ENCODE measurements at regions not wholly inside any gene's neighbourhood (a gene's known extent, or its start where the extent isn't known, plus 50 kb on each side); places are given as distances from the start of the nearest gene placed in this dataset.

DNA sequence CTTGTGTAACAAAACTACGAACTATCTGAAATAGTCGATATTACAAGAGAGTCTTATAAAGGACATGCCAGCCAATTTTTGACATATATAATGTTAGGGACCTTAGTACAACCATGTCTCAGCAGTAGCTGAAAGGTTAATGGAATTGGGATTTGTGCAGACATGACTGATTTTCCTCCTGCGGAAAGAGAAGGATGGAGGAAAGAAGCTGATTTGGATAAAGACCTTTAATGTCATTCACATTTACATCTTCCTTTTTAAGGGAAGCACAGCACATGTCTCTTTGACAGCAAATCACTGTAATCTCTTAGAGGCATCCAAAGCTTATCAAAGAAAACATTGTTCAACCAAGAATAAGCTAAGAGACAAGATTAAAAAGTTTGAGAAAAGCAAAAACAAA lies 1976.2 kb upstream of the IGFBP7 start:
- DNase-seq (ENCODE audit: low spot score), result no peak

DNA sequence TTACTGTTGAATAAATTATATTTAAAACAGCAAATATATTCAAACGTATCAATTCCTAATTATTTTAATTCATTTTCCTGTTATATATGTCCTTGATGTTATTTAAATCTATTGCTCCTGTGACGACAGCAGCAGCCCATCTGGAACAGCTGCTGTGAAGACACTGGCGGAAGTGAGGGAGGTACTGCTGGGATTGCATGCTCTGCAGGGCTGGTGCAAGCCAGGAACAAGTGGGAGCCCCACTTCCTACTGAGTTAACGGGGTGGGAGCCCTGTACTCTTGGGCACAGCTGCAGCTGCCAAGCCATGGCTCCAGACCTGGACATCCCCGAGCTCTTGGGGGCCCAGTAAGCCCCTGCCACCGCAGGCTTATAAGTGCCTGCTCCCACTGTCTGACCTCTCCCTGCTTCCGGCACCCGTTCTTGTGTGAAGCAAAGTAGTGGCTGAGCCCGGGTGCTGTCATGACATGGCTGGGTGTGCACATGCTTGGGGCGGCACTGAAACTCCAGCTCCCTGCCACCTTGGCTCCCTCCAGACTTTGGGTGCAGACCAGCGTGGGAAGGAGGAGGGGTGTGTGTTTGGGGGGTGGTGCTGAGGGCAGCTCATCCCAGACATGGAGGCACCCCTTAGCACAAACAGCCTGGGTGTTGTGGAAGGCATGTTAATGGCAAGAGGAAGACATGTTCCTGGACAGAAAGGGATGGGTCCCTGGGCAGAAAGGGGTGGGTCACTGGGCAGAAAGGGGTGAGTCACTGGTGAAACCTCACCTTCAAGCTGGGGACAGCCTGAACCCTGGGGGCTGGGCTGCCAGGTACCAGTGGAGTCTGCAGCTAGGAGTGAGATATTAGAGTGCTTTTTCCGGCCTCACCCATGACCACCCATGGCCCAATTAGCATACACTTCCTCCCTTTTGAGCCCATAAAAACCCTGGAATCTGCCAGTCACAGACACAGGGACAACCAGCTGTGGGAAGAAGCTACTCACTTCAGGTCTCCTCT lies 1981.3 kb upstream of the IGFBP7 start:
- DNase-seq (ENCODE audit: low spot score), result no peak

- DNase-seq (ENCODE audit: low spot score), result no peak
Measured at GRCh38 chr4:59094505-59094904, 1984.3 kb upstream of the IGFBP7 start.

- DNase-seq (ENCODE audit: low spot score), result no peak
Measured at GRCh38 chr4:59102311-59102710, 1992.1 kb upstream of the IGFBP7 start.

- DNase-seq (ENCODE audit: low spot score), result no peak
Measured at GRCh38 chr4:59120287-59120814, 2010.2 kb upstream of the IGFBP7 start.

GRCh38 chr4:59122626-59123025 lies 2012.4 kb upstream of the IGFBP7 start:
- DNase-seq (ENCODE audit: low spot score), result no peak

DNA sequence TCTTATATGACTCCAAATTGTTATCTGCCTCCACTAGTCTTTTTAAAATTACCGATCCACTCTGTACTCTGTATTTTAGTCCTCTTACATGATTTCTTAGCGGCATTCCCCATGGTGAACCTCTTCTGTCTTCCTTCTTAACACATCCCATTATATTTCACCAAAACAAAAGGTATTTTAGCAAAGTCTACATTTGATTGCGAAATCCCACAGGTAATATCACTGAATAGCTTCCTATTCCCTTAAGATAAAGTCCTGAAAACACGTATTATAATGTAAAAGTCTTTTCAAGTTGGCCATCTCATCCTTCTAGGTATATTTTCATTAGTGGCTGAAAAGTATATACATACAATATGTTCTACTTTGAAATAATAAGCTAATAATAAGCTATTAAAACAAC lies 2016.0 kb upstream of the IGFBP7 start:
- DNase-seq (ENCODE audit: low spot score), result no peak

- no peak for DNase-seq (ENCODE audit: low spot score)
Measured at GRCh38 chr4:59127006-59127405, 2016.8 kb upstream of the IGFBP7 start.

- no peak for DNase-seq (ENCODE audit: low spot score)
Measured at GRCh38 chr4:59127743-59128142, 2017.6 kb upstream of the IGFBP7 start.

GRCh38 chr4:59135248-59135985 lies 2025.2 kb upstream of the IGFBP7 start:
- DNase-seq (ENCODE audit: low spot score), result no peak

- no peak for DNase-seq (ENCODE audit: low spot score)
Measured at GRCh38 chr4:59161249-59161648, 2038.9 kb upstream of the ADGRL3 start.

DNA sequence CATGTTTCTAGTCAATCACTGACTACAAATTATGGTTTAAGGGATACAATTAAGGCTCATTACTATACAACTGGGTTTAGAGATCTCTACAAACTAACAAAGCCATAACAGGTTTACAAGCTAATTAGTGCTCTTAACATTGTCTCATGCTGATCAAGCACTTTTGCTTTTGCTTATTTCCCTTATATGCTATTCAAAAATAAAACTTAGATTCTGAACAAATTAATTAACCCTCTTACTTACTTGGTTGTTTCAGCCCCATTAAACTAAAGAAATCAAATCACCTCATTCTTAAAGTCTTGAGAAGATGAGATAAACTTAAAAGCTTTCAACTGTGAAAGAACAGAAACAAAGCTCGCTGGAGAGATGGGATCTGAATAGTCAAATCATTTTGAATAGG lies 2024.5 kb upstream of the ADGRL3 start:
- no peak for DNase-seq (ENCODE audit: low spot score)

DNA sequence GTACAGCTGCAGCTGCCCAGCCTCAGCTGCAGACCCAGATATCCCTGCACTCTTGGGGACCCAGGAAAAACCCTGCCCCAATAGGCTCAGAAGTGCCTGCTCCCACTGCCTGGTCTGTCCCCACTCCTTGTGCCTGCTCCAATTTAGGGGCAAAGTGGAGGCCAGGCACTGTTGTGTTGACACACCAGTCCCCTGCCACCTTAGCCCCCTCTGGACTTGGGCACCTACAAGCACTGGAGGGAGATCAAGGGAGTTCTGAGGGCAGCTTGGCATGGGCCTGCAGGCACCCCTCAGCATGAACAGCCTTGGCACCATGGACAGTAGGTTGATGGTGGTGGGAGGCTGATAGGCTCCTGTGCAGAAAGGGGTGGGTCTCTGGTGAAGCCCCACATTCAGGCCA lies 2020.8 kb upstream of the ADGRL3 start:
- DNase-seq (ENCODE audit: low spot score), result no peak

DNA sequence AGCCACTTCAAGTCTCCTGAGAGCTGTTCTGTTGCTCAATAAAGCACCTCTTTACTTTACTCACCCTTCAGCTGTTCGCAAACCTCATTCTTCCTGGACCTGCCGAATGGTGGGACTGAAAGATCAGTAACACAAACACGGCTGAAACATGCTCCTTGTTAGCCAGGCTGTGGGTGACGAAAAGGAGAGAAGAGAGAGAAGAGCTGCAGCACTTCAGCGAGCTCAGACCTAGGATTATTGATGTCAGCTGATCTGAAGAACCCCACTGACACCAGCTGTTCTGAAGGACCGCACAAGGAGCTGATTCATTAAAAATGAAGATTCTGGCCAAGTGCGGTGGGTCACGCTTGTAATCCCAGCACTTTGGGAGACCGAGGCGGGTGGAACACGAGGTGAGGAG lies 2020.0 kb upstream of the ADGRL3 start:
- DNase-seq (ENCODE audit: low spot score), result no peak

DNA sequence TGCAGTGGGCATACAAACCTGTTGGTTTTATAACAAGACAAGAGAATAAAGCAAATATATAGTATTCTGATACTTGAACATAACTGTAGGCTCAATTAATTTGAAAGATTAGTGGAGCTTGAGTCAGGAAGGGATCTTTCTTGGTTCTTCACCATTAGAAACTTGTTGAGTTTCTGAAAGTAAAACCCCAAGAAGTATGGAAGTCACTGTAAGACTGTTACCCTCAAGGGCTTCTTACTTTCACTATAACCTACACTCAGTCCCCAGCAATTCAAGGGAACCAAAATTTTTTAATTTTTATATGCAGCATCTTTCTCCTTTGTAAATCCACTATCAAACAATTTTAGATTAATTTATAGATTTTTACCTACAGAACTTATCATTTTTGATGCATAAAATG lies 2019.2 kb upstream of the ADGRL3 start:
- no peak for DNase-seq (ENCODE audit: low spot score)

- DNase-seq (ENCODE audit: low spot score), result no peak
Measured at GRCh38 chr4:59195839-59196238, 2004.3 kb upstream of the ADGRL3 start.

DNA sequence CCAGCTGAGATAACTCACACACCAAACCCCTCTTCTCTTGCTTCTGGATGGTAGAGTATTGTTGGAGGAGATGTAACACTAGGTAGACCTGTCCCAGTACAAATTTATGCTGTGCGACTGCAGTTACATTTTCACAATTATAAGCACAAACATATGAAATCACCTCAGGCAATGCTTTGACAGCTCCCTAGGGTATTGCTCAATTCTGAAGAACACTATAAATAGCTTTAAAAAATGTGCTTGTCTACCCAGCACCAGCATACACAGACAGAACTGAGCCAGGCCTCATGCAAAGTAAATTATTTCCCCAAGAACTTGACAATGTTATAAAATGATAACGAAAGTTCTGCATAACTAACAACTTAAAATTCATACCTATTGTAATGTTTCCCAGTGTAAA lies 1999.1 kb upstream of the ADGRL3 start:
- DNase-seq (ENCODE audit: low spot score), result no peak

GRCh38 chr4:59217910-59218631 lies 1982.1 kb upstream of the ADGRL3 start:
- no peak for DNase-seq (ENCODE audit: low spot score)

DNA sequence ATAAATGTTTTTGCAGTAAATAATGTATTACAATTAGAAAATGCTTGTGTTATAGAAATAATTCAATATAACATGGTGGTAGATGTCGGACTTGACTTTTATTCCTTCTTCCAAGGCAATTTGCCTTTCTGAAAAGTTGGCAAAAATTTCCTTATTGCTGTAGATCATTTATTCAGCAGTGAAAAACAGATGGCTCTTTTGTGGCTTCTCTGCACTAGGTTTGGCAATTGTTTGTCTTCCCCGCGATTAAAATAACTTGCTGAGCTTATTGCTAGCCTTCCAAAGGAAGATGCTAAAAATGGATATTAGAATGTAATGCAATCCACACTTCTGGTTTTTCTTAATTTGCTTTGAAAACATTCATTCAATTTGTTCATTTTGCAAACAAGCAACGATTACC lies 1977.9 kb upstream of the ADGRL3 start:
- DNase-seq (ENCODE audit: low spot score), result no peak

DNA sequence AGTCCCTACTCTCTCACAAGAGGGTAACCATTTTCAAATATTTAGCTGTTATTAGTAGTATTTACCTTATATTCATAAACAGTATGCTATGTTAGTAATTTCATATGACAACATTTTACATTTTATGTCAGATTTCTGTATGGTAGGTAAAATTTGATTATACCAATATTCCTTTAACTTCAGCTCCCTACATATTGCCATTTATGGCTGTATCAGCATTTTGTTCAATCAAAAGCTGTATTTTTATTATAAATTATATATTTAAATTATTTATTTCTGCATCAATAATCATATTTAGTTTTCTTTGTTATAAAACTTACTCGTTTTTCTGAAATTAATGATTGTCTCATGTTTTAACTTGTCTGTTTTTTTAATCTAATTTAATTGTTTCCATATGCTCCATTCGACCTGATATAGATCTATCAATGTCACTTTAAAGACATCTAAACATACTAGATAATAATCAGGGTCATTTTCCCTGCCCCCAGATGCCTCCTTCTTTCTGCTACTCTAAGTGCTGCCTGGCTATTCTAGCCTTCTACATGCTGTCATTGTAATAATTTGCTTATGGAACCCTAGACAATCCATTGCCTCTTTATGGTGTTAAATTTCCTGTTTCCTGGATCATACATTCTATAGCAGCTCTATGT lies 1976.7 kb upstream of the ADGRL3 start:
- DNase-seq (ENCODE audit: low spot score), result no peak

DNA sequence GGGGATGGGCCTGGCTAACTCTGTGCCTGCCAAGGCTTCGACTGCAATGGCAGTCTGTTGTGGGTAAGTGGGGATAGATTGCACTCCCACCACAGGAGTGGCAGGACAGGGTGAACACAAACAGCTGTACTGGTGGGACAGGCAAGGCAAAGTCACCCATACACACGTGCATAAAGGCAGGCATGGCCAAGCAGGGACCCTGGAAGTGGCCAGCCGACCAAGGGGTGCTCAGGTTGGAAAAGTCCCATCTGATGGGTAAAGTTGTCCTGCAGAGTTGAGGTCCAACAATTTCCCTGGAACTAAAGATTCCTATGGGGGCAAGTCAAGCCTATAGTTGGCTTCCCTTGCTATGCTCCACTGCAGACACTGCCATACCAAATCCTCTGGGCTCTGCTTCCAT lies 1961.9 kb upstream of the ADGRL3 start:
- no peak for DNase-seq (ENCODE audit: low spot score)

DNA sequence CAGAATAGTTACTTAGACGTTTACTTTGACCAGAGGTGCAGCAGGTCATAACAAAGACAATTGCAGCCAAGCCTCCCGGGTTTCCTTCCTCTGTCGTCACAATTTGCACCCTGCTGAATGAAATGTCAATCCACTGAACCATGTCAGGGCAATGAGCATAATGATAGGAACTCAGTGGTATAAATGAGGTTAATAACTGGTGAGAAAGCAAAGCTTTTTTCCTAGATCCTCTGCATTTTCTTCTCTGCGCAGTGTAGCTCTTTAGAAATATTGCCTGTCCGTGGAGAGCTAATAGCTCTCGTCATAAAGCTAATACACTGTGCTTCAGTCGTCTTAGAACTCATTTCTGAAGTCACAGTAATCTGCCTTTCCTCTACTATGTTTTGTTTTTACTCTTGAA lies 1960.1 kb upstream of the ADGRL3 start:
- no peak for DNase-seq (ENCODE audit: low spot score)

Data from HuH-7.5 (cell line).